ENCODE measurements at regions not wholly inside any gene's neighbourhood (a gene's known extent, or its start where the extent isn't known, plus 50 kb on each side); places are given as distances from the start of the nearest gene placed in this dataset.

- in situ Hi-C loops (cut with HindIII; ENCODE audit: low sequenced_read_pairs), result no loop called here
- no peak for DNase-seq (ENCODE audit: low read depth)
- no peak overlapping the region for H3K4me3 ChIP-seq (ENCODE audit: low read depth, low read length)
- TF ChIP-seq, protein P1, sequence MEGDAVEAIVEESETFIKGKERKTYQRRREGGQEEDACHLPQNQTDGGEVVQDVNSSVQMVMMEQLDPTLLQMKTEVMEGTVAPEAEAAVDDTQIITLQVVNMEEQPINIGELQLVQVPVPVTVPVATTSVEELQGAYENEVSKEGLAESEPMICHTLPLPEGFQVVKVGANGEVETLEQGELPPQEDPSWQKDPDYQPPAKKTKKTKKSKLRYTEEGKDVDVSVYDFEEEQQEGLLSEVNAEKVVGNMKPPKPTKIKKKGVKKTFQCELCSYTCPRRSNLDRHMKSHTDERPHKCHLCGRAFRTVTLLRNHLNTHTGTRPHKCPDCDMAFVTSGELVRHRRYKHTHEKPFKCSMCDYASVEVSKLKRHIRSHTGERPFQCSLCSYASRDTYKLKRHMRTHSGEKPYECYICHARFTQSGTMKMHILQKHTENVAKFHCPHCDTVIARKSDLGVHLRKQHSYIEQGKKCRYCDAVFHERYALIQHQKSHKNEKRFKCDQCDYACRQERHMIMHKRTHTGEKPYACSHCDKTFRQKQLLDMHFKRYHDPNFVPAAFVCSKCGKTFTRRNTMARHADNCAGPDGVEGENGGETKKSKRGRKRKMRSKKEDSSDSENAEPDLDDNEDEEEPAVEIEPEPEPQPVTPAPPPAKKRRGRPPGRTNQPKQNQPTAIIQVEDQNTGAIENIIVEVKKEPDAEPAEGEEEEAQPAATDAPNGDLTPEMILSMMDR (IDR thresholded peaks at IDR 0.05; ENCODE audit: low read depth, low read length, missing control alignments), result no peak
Observed at GRCh38 chr2:71791061-71791450, 337.7 kb downstream of the DYSF start.

- H3K4me3 ChIP-seq (ENCODE audit: low read depth, low read length), result no peak overlapping the region
- in situ Hi-C loops (cut with HindIII; ENCODE audit: low sequenced_read_pairs), result no loop called here
- DNase-seq (ENCODE audit: low read depth), result no peak
- TF ChIP-seq, protein P1 (IDR thresholded peaks at IDR 0.05; ENCODE audit: low read depth, low read length, missing control alignments), result no peak
Observed at GRCh38 chr2:71790226-71791060, 337.1 kb downstream of the DYSF start.

DNA sequence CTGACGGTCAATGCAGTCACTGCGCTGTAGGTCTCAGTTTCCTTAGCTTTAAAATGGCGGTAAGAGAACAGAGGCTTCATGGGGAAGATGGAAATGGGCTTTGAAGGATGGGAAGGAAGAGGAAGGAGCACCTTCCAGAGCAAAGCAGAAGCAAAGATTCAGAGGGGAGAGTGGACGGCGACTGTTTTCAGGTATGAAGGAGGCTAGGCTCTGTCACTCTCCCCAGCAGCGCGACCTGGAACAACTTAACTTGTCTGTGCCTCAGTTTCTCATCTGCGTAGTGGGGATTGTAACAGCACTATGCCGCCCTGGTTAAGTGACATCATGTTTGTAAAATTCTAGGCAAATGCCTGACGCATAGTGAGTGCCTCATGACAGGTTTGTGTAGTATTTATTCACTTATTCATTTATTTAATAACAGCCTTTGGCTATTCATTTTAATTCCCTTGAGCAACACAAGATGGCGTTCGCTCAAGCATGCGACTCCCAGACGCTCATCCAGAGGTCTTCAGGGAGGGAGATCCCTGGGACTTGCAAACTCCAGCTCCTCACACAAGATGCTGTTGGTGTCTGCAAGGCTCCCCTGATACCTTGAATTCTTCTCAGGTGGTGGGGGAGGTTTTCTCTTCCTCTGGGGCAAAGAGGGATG lies 336.3 kb downstream of the DYSF start:
- TF ChIP-seq, protein P1 (IDR thresholded peaks at IDR 0.05; ENCODE audit: low read depth, low read length, missing control alignments), result no peak
- in situ Hi-C loops (cut with HindIII; ENCODE audit: low sequenced_read_pairs), result no loop called here
- DNase-seq (ENCODE audit: low read depth), result no peak
- no peak overlapping the region for H3K4me3 ChIP-seq (ENCODE audit: low read depth, low read length)

DNA sequence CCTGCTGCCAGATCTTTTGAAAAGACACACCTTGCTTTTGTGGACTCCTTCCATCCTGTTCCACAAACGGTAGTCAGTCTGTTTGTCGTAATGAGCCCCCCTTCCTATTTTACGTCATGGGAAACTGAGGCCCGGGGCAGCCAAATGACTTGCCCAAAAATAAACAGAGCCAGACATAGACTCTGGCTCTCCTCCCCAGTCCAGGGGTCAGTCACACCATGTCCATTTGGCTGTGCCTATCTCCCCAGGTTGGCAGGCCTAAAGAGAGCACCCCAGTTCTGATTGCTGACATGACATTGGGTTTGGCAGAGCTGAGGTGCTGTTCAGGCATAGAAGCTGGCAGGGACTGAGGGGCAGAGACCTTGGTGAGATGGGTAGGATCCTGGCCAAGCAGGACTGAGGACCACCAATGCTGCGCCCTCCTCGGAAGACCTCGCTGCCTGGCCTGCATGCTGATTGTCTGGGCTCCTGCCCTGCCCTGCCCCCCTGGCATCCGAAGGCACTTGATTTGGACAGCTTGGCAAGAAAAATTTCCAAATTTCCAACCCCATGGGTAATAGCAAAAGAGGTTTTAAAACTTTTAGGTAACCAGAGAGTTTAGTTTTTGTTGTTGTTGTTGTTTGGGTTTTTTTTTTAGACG lies 335.4 kb downstream of the DYSF start:
- DNase-seq (ENCODE audit: low read depth), result no peak
- TF ChIP-seq, protein P1 (IDR thresholded peaks at IDR 0.05; ENCODE audit: low read depth, low read length, missing control alignments), result no peak
- H3K4me3 ChIP-seq (ENCODE audit: low read depth, low read length), result no peak overlapping the region
- in situ Hi-C loops (cut with HindIII; ENCODE audit: low sequenced_read_pairs), result no loop called here

GRCh38 chr2:71788186-71788525 lies 334.8 kb downstream of the DYSF start:
- no peak for DNase-seq (ENCODE audit: low read depth)
- in situ Hi-C loops (cut with HindIII; ENCODE audit: low sequenced_read_pairs), result no loop called here
- TF ChIP-seq, protein P1 (IDR thresholded peaks at IDR 0.05; ENCODE audit: low read depth, low read length, missing control alignments), result no peak
- H3K4me3 ChIP-seq (ENCODE audit: low read depth, low read length), result no peak overlapping the region

DNA sequence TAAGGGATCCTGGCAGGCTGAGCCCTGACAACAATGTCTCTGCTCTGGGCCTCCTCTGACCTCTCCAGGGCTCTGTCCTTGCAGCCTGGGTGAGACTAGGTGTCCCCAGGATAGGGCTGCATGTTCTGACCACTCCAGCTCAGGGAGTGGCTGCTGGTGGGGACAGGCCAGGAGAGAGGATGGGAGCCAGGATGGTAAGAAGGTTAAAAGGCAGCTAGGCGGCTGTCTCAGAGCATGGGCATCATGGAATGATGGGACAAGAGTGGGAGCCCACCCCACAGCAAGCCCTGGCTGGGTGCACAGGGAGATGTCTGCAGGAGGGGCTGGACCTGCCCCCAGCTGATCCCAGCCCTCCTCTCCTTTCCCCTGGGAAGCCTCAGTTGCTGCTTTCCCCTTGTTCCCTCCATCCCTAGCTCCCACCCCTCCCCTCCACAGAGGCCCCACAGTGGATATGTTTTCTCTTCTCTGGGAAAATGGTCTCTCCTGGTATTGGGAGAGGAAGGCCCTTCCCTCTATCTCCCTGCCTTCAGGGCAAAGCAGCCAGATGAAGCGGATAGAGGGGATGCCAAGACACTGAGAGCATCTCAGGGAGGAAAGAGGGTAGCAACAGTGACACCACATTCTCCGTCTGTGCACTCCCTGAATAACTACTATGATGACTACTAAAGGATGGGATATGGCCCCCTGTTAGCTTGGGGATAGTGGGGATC lies 334.3 kb downstream of the DYSF start:
- DNase-seq (ENCODE audit: low read depth), result no peak
- in situ Hi-C loops (cut with HindIII; ENCODE audit: low sequenced_read_pairs), result no loop called here
- TF ChIP-seq, protein P1 (IDR thresholded peaks at IDR 0.05; ENCODE audit: low read depth, low read length, missing control alignments), result no peak
- H3K4me3 ChIP-seq (ENCODE audit: low read depth, low read length), result no peak overlapping the region
